Keratinocyte (primary cell): ENCODE measurements at regions not wholly inside any gene's neighbourhood (a gene's known extent, or its start where the extent isn't known, plus 50 kb on each side); places are given as distances from the start of the nearest gene placed in this dataset.

Experiments
- DNase-seq: peaks from one replicate; pipeline ENCODE4 v3.0.0-alpha.2; 2011; ENCODE audit warnings: low read depth, missing footprints, low spot score
- FAIRE-seq: peaks from 2 replicates; lab custom pipeline; 2011; peaks lifted over from hg19 to GRCh38; lab: Jason Lieb, UNC
- H2AFZ ChIP-seq: 2 replicates; pipeline ENCODE4 v1.6.0; 2012; ENCODE audit warnings: low read length, control low read depth, inconsistent platforms; ENCODE audit not compliant: control insufficient read depth
- H3K27ac ChIP-seq: 2 replicates; pipeline ENCODE4 v1.5.1; 2011; ENCODE audit warnings: low read length; ENCODE audit not compliant: control insufficient read depth, insufficient read depth
- H3K27me3 ChIP-seq: 3 replicates; pipeline ENCODE4 v1.6.0; 2011; ENCODE audit warnings: low read length; ENCODE audit not compliant: control insufficient read depth, insufficient read depth; ENCODE audit errors: extremely low read depth
- H3K36me3 ChIP-seq, 2 experiments: 2 replicates in 1 of 2; 3 replicates in 1 of 2; pipeline ENCODE4 v1.5.1; 2011; ENCODE audit warnings: low read length in 2 of 2, mild to moderate bottlenecking in 1 of 2; ENCODE audit not compliant: control insufficient read depth in 2 of 2, insufficient read depth in 2 of 2; ENCODE audit errors: extremely low read depth in 1 of 2
- H3K4me1 ChIP-seq: 3 replicates; pipeline ENCODE4 v1.5.1; 2011; ENCODE audit warnings: low read length; ENCODE audit not compliant: control insufficient read depth, insufficient read depth; ENCODE audit errors: extremely low read depth
- H3K4me2 ChIP-seq: 3 replicates; pipeline ENCODE4 v1.6.0; 2011; ENCODE audit warnings: low read depth, low read length; ENCODE audit not compliant: control insufficient read depth, insufficient read depth; ENCODE audit errors: extremely low read depth
- H3K4me3 ChIP-seq, 3 experiments: fragments of 200-600 bp in 1 of 3; sonication (generic) in 1 of 3; 2 replicates in 2 of 3; 3 replicates in 1 of 3; pipeline ENCODE4 v1.5.1; 2011 to 2016; ENCODE audit warnings: low read length in 3 of 3, mild to moderate bottlenecking in 3 of 3, control low read depth in 2 of 3, inconsistent platforms in 1 of 3, low read depth in 1 of 3, mixed read lengths in 1 of 3, mixed run types in 1 of 3, moderate library complexity in 1 of 3; ENCODE audit not compliant: control insufficient read depth in 2 of 3, insufficient read depth in 2 of 3; ENCODE audit errors: extremely low read depth in 1 of 3
- H3K79me2 ChIP-seq: 2 replicates; pipeline ENCODE4 v1.6.0; 2012; ENCODE audit warnings: low read length; ENCODE audit not compliant: control insufficient read depth, insufficient read depth
- H3K9ac ChIP-seq: 3 replicates; pipeline ENCODE4 v1.6.0; 2011; ENCODE audit warnings: low read length; ENCODE audit not compliant: control insufficient read depth, insufficient read depth; ENCODE audit errors: extremely low read depth
- H3K9me1 ChIP-seq: 3 replicates; pipeline ENCODE4 v1.6.0; 2011; ENCODE audit warnings: low read length; ENCODE audit not compliant: control insufficient read depth, insufficient read depth; ENCODE audit errors: extremely low read depth
- H3K9me3 ChIP-seq: 2 replicates; pipeline ENCODE4 v1.5.1; 2012; ENCODE audit warnings: low read depth, low read length; ENCODE audit not compliant: control insufficient read depth
- H4K20me1 ChIP-seq: 3 replicates; pipeline ENCODE4 v1.6.0; 2011; ENCODE audit warnings: low read length; ENCODE audit not compliant: control insufficient read depth, insufficient read depth; ENCODE audit errors: extremely low read depth
- EZH2 ChIP-seq: IDR thresholded peaks from one replicate; pipeline ENCODE4 v1.6.1; 2012; ENCODE audit warnings: inconsistent platforms, mild to moderate bottlenecking, low read length, moderate library complexity
- dilution Hi-C: fragments of 300-500 bp; cut with MboI; formaldehyde crosslinking; loops from one replicate; pipeline ENCODE4 v1.7.0; 2020; ENCODE audit warnings: low sequenced_read_pairs; ENCODE audit not compliant: extremely low pct_ligation_motif_present
- TF ChIP-seq, protein P1 (sequence below), 3 experiments: IDR thresholded peaks in 1 of 3; conservative IDR thresholded peaks in 1 of 3; optimal IDR thresholded peaks in 1 of 3; 2 replicates in 2 of 3; 3 replicates in 1 of 3; pipeline versions ENCODE3 to v1.5.1; 2011; ENCODE audit warnings: low read length in 3 of 3, mild to moderate bottlenecking in 3 of 3, moderate library complexity in 2 of 3, control low read depth in 1 of 3, inconsistent platforms in 1 of 3; ENCODE audit not compliant: insufficient read depth in 2 of 3; ENCODE audit errors: extremely low read depth in 1 of 3

DNA sequence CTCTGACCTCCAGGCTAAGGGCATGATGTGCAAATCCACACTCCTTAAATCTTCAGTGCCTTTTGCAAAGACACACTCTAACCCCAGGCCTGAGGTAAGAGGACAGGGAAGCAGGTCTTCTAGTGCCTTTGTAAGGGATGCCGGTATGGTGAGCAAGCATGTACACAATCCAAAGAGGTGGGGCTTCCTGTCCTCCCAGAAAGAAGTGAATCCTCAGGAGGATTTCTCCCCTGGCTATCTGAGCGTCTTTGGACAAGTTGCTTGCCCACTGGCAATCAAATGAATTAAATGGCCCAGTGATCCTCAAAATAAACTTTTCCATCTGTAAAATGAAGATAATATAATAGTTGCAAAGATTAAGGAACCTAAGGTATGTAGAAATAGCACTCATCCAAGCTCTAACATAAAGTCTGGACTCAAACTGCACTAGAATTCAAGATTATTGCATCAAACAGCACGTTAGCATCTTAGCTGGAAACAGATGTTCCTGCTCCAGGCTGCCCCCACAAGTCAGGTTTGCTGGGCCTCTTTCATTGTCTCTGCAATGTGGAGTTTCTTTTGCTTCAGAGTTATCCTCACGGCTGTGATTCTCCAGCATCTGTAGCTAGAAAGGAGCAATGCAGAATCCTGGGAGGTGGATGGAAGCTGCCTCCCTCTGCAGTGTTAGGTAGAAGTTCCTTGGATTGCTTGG, 249.6 kb downstream of the TSHZ3 start:
- Histone ChIP-seq H3K9me1 (no peaks in the 10 kb centered on the region), H4K20me1 (no peaks in the 10 kb centered on the region), H3K36me3 (no peaks in the 10 kb centered on the region), H3K27me3 (no peaks in the 10 kb centered on the region), H3K4me2 (no peak overlapping the region), H3K4me1 (no peaks in the 10 kb centered on the region), H3K4me3 (no peak overlapping the region), H3K9me3 (no peaks in the 10 kb centered on the region), H3K27ac (no peak overlapping the region), H3K79me2 (no peaks in the 10 kb centered on the region), H2AFZ (no peak overlapping the region), H3K9ac (no peak overlapping the region)
- dilution Hi-C loops, result no loop called here
- no peak for TF ChIP-seq EZH2
- TF ChIP-seq, protein P1, sequence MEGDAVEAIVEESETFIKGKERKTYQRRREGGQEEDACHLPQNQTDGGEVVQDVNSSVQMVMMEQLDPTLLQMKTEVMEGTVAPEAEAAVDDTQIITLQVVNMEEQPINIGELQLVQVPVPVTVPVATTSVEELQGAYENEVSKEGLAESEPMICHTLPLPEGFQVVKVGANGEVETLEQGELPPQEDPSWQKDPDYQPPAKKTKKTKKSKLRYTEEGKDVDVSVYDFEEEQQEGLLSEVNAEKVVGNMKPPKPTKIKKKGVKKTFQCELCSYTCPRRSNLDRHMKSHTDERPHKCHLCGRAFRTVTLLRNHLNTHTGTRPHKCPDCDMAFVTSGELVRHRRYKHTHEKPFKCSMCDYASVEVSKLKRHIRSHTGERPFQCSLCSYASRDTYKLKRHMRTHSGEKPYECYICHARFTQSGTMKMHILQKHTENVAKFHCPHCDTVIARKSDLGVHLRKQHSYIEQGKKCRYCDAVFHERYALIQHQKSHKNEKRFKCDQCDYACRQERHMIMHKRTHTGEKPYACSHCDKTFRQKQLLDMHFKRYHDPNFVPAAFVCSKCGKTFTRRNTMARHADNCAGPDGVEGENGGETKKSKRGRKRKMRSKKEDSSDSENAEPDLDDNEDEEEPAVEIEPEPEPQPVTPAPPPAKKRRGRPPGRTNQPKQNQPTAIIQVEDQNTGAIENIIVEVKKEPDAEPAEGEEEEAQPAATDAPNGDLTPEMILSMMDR (optimal IDR thresholded peaks at IDR 0.05 in 1 of 3, IDR thresholded peaks at IDR 0.05 in 1 of 3, conservative IDR thresholded peaks at IDR 0.05 in 1 of 3; ENCODE audit: extremely low read depth in 1 of 3, insufficient read depth in 2 of 3, low read length in 3 of 3), result no peak
- DNase-seq, result no peak
- FAIRE-seq, result peak; percentile 9

DNA sequence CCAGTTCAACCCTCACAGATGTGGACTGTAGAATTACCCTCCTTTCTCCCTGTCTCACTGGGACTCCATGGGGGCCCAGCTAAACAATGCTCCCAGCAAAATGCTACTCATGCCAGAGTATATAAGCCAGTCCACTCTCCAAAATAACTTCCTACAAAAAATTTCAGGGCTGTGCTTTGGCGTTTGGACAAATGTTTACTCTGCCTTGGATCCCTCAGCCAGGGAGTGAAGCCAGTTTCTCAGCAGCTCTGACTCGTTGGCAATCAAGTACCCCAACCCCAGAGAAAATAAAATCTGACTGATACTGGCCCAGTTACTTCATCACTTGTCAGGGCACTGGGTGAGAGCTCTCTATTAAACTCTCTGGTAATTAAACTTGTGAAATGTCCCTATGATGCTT, 250.4 kb downstream of the TSHZ3 start:
- TF ChIP-seq, protein P1 (optimal IDR thresholded peaks at IDR 0.05 in 1 of 3, IDR thresholded peaks at IDR 0.05 in 1 of 3, conservative IDR thresholded peaks at IDR 0.05 in 1 of 3; ENCODE audit: extremely low read depth in 1 of 3, insufficient read depth in 2 of 3, low read length in 3 of 3), result no peak
- no peak for TF ChIP-seq EZH2
- no peak for FAIRE-seq
- no peaks in the 10 kb centered on the region for H3K9me1 ChIP-seq
- H3K27me3 ChIP-seq, result no peaks in the 10 kb centered on the region
- no peaks in the 10 kb centered on the region for H3K4me1 ChIP-seq
- no peak overlapping the region for H3K27ac ChIP-seq
- no peak overlapping the region for H2AFZ ChIP-seq
- H3K36me3 ChIP-seq, result no peaks in the 10 kb centered on the region
- no peaks in the 10 kb centered on the region for H4K20me1 ChIP-seq
- H3K79me2 ChIP-seq, result no peaks in the 10 kb centered on the region
- no peak for DNase-seq
- dilution Hi-C loops, result no loop called here
- H3K9ac ChIP-seq, result no peak overlapping the region
- no peak overlapping the region for H3K4me3 ChIP-seq
- H3K9me3 ChIP-seq, result no peaks in the 10 kb centered on the region
- H3K4me2 ChIP-seq, result no peak overlapping the region
